Loucy (cell line): ENCODE measurements at regions not wholly inside any gene's neighbourhood (a gene's known extent, or its start where the extent isn't known, plus 50 kb on each side); places are given as distances from the start of the nearest gene placed in this dataset.
"Not testable (repeated sequence)": the region's sequence is repeated elsewhere in the genome, so short reads cannot be mapped to it uniquely, and the experiment has no call there.

Experiments used
- H2AFZ ChIP-seq: fragments of 200-600 bp; sonication (generic); 2 replicates; pipeline ENCODE4 v1.6.0; 2016; ENCODE audit warnings: antibody characterized with exemption, mild to moderate bottlenecking, low read length, moderate library complexity
- H3F3A ChIP-seq: fragments of 200-600 bp; 2 replicates; pipeline ENCODE4 v1.6.0; 2016; ENCODE audit warnings: antibody characterized with exemption, low read depth, mild to moderate bottlenecking
- H3K27me3 ChIP-seq: fragments of 200-600 bp; sonication (generic); 2 replicates; pipeline ENCODE4 v1.6.1; 2014; ENCODE audit warnings: low read length, mild to moderate bottlenecking; ENCODE audit not compliant: insufficient read depth, poor library complexity, severe bottlenecking
- H3K36me3 ChIP-seq: fragments of 200-600 bp; sonication (generic); 2 replicates; pipeline ENCODE4 v1.6.1; 2016; ENCODE audit warnings: low read length; ENCODE audit not compliant: insufficient read depth
- H3K4me1 ChIP-seq: fragments of 200-600 bp; sonication (generic); 2 replicates; pipeline ENCODE4 v1.5.1; 2014; ENCODE audit warnings: low read length, mild to moderate bottlenecking; ENCODE audit not compliant: insufficient read depth, poor library complexity, severe bottlenecking
- H3K4me2 ChIP-seq: fragments of 200-600 bp; sonication (generic); 2 replicates; pipeline ENCODE4 v1.6.0; 2014; ENCODE audit warnings: antibody characterized with exemption, low read length, low read depth, mild to moderate bottlenecking; ENCODE audit not compliant: poor library complexity, severe bottlenecking
- H3K4me3 ChIP-seq: fragments of 200-600 bp; sonication (generic); 2 replicates; pipeline ENCODE4 v1.5.1; 2014; ENCODE audit warnings: low read length, mild to moderate bottlenecking, mixed read lengths; ENCODE audit not compliant: poor library complexity, severe bottlenecking
- H3K79me2 ChIP-seq: fragments of 200-600 bp; sonication (generic); 2 replicates; pipeline ENCODE4 v1.6.1; 2014; ENCODE audit warnings: low read length; ENCODE audit not compliant: insufficient read depth
- H3K9ac ChIP-seq: fragments of 200-600 bp; sonication (generic); 2 replicates; pipeline ENCODE4 v1.6.0; 2014; ENCODE audit warnings: mild to moderate bottlenecking, low read depth, low read length, moderate library complexity; ENCODE audit not compliant: poor library complexity, severe bottlenecking
- H3K9me2 ChIP-seq: fragments of 200-600 bp; sonication (generic); replicated peaks from 2 replicates; pipeline ENCODE4 v1.6.1; 2016; ENCODE audit warnings: low read depth, low read length, mixed read lengths
- H3K9me3 ChIP-seq: fragments of 200-600 bp; sonication (generic); 2 replicates; pipeline ENCODE4 v1.6.1; 2014; ENCODE audit warnings: mild to moderate bottlenecking, antibody characterized with exemption, low read length, low read depth; ENCODE audit not compliant: insufficient read depth
- H4K20me1 ChIP-seq: fragments of 200-600 bp; sonication (generic); 2 replicates; pipeline ENCODE4 v1.6.0; 2014; ENCODE audit warnings: antibody characterized with exemption, low read length, mild to moderate bottlenecking; ENCODE audit not compliant: insufficient read depth, poor library complexity, severe bottlenecking

GRCh38 chr13:46448148-46448547 is 61.1 kb upstream of the RUBCNL start:
- not testable (repeated sequence) for H3K27me3 ChIP-seq, H3K4me2 ChIP-seq, H3K79me2 ChIP-seq, H3F3A ChIP-seq, H3K9me3 ChIP-seq, H3K4me1 ChIP-seq, H3K9me2 ChIP-seq, H3K9ac ChIP-seq, H2AFZ ChIP-seq, H3K36me3 ChIP-seq, H4K20me1 ChIP-seq, H3K4me3 ChIP-seq

GRCh38 chr13:46437808-46438404 is 50.9 kb upstream of the RUBCNL start:
- H3K9me2 ChIP-seq, H2AFZ ChIP-seq: not testable (repeated sequence)

More at GRCh38 chr13:46437808-46438404, 50.9 kb upstream of the RUBCNL start:
- H3K4me2 ChIP-seq, H3K4me1 ChIP-seq, H3K27me3 ChIP-seq, H3F3A ChIP-seq, H4K20me1 ChIP-seq, H3K9me3 ChIP-seq, H3K36me3 ChIP-seq, H3K4me3 ChIP-seq, H3K9ac ChIP-seq, H3K79me2 ChIP-seq: not testable (repeated sequence)
